ENCODE measurements at regions not wholly inside any gene's neighbourhood (a gene's known extent, or its start where the extent isn't known, plus 50 kb on each side); places are given as distances from the start of the nearest gene placed in this dataset.

DNA sequence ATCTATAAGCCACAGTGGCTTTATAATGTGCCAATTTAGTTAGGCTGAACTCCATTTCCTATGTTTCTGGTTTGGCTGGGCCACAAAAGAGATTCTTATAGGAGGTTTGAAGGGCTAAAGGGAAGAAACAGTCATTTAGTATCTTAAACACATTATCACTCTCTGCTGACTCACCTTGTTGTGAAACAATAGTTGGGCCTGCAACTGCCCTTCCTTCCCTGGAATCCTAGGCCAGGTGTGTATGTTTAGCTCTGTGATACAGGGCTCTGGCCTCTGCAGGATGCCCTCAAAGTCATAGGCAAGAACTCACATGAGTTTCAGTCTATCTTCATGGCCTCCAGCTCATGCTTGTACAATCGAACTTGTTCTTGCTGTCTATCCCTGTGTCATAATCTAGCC, 400.0 kb upstream of the CELF4 start:
- Histone ChIP-seq H3K9me2 (replicated peaks; ENCODE audit: low read length) (no peaks in the 10 kb centered on the region), H3K36me3 (ENCODE audit: low read depth, low read length) (no peaks in the 10 kb centered on the region), H2AFZ (ENCODE audit: low read length) (no peak overlapping the region), H3K4me2 (ENCODE audit: low read length) (no peak overlapping the region), H3K9ac (ENCODE audit: low read length) (no peak overlapping the region), H4K20me1 (ENCODE audit: low read length) (no peaks in the 10 kb centered on the region), H3K27me3 (ENCODE audit: low read length) (no peaks in the 10 kb centered on the region), H3F3A (ENCODE audit: low read length, unreplicated experiment) (no peaks in the 10 kb centered on the region), H3K4me3 (ENCODE audit: low read length) (no peak overlapping the region), H3K79me2 (ENCODE audit: low read length) (no peaks in the 10 kb centered on the region), H3K4me1 (ENCODE audit: insufficient read depth, low read length) (no peaks in the 10 kb centered on the region), H3K9me3 (ENCODE audit: low read length) (no peaks in the 10 kb centered on the region), H3K27ac (ENCODE audit: low read length) (no peak overlapping the region)
- BruUV-seq (replicated peaks), result no TSS peak
- ChIA-PET POLR2A (ENCODE audit: unreplicated experiment) (no interaction called here), CTCF (no interaction called here)
- ATAC-seq (no peak), DNase-seq (no peak)
- intact Hi-C loops (cut with micrococcal nuclease), result no loop called here
- TF ChIP-seq EZH2 (IDR thresholded peaks at IDR 0.05; ENCODE audit: low read length, unreplicated experiment), result no peak
- TF ChIP-seq EZH2phosphoT487 (IDR thresholded peaks at IDR 0.05; ENCODE audit: borderline replicate concordance, low read length), result no peak
- TF ChIP-seq CTCF (conservative IDR thresholded peaks at IDR 0.05; ENCODE audit: low read depth, low read length), result no peak

DNA sequence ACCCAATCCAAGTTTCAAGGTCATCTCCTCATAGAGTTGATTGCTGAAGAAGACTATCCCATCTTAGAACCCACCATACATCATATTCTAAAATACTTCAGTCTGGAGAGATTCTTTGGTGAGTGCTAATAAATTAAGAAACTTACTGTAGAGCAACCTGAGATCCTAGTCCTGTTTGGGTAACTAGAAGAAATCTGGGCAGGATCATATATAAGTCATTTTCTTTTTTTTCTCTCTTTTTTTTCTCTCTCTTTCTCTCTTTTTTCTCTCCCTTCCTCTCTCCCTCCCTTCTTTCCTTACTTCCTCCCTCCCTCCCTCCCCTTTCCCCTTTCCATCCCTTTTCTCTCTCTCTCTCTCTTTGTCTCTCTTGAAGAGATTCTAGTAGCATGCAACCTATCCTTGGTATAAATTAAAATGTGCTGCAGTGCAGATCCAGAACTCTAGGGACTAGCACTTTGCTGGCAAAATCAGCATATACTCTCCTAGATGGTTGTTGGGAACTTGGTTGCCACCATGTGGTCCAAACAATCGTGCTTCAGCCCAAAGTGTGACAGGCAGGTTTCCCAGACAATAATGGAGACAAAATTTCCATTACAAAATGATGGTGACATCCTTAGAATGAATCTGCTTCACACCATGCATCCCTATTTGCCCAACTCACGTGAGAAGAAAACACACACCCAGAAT, 399.4 kb upstream of the CELF4 start:
- no peak overlapping the region for H3K4me2 ChIP-seq (ENCODE audit: low read length)
- H3K27ac ChIP-seq (ENCODE audit: low read length), result no peak overlapping the region
- no peak for TF ChIP-seq EZH2 (IDR thresholded peaks at IDR 0.05; ENCODE audit: low read length, unreplicated experiment)
- no peak for TF ChIP-seq CTCF (conservative IDR thresholded peaks at IDR 0.05; ENCODE audit: low read depth, low read length)
- no peak for TF ChIP-seq EZH2phosphoT487 (IDR thresholded peaks at IDR 0.05; ENCODE audit: borderline replicate concordance, low read length)
- H3K9me2 ChIP-seq (replicated peaks; ENCODE audit: low read length), result no peaks in the 10 kb centered on the region
- H2AFZ ChIP-seq (ENCODE audit: low read length), result no peak overlapping the region
- H3K36me3 ChIP-seq (ENCODE audit: low read depth, low read length), result no peaks in the 10 kb centered on the region
- no peaks in the 10 kb centered on the region for H3F3A ChIP-seq (ENCODE audit: low read length, unreplicated experiment)
- BruUV-seq (replicated peaks), result no TSS peak
- H4K20me1 ChIP-seq (ENCODE audit: low read length), result no peaks in the 10 kb centered on the region
- no peaks in the 10 kb centered on the region for H3K4me1 ChIP-seq (ENCODE audit: insufficient read depth, low read length)
- H3K4me3 ChIP-seq (ENCODE audit: low read length), result no peak overlapping the region
- H3K79me2 ChIP-seq (ENCODE audit: low read length), result no peaks in the 10 kb centered on the region
- H3K27me3 ChIP-seq (ENCODE audit: low read length), result no peaks in the 10 kb centered on the region
- H3K9me3 ChIP-seq (ENCODE audit: low read length), result no peaks in the 10 kb centered on the region
- ATAC-seq, result no peak
- ChIA-PET POLR2A (ENCODE audit: unreplicated experiment) (no interaction called here), CTCF (no interaction called here)
- no peak overlapping the region for H3K9ac ChIP-seq (ENCODE audit: low read length)
- intact Hi-C loops (cut with micrococcal nuclease), result no loop called here
- no peak for DNase-seq

DNA sequence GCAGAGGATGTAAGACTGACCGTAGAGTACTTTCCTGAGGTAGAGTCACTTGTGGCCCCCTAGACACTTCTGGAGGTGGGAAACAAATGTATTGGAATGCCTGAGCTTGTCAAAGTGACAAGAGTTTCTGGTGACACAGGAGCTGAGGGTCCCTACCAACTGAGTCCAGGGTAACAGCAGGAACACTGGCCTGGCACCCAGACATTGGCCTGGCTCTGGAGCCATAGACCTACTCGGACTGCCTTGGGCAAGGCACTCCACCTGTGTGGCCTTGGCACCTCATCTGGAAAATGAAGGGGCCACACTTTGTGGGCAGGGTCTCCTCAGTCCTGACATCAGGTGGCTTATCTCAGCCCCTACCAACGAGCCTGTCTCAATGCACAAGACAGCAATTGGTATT, 398.2 kb upstream of the CELF4 start:
- DNase-seq (no peak), ATAC-seq (no peak)
- no peaks in the 10 kb centered on the region for H3K4me1 ChIP-seq (ENCODE audit: insufficient read depth, low read length)
- no peaks in the 10 kb centered on the region for H3K9me3 ChIP-seq (ENCODE audit: low read length)
- H3K27ac ChIP-seq (ENCODE audit: low read length), result no peak overlapping the region
- no peak overlapping the region for H3K4me3 ChIP-seq (ENCODE audit: low read length)
- H3K9me2 ChIP-seq (replicated peaks; ENCODE audit: low read length), result no peaks in the 10 kb centered on the region
- H3K79me2 ChIP-seq (ENCODE audit: low read length), result no peaks in the 10 kb centered on the region
- H3K4me2 ChIP-seq (ENCODE audit: low read length), result no peak overlapping the region
- intact Hi-C loops (cut with micrococcal nuclease), result no loop called here
- no peak overlapping the region for H2AFZ ChIP-seq (ENCODE audit: low read length)
- BruUV-seq (replicated peaks), result no TSS peak
- no peaks in the 10 kb centered on the region for H3K27me3 ChIP-seq (ENCODE audit: low read length)
- no peak for TF ChIP-seq EZH2phosphoT487 (IDR thresholded peaks at IDR 0.05; ENCODE audit: borderline replicate concordance, low read length)
- no peak for TF ChIP-seq CTCF (conservative IDR thresholded peaks at IDR 0.05; ENCODE audit: low read depth, low read length)
- no peak for TF ChIP-seq EZH2 (IDR thresholded peaks at IDR 0.05; ENCODE audit: low read length, unreplicated experiment)
- CTCF ChIA-PET, result no interaction called here
- POLR2A ChIA-PET (ENCODE audit: unreplicated experiment), result no interaction called here
- no peaks in the 10 kb centered on the region for H3F3A ChIP-seq (ENCODE audit: low read length, unreplicated experiment)
- no peak overlapping the region for H3K9ac ChIP-seq (ENCODE audit: low read length)
- no peaks in the 10 kb centered on the region for H3K36me3 ChIP-seq (ENCODE audit: low read depth, low read length)
- H4K20me1 ChIP-seq (ENCODE audit: low read length), result no peaks in the 10 kb centered on the region
